ENCODE measurements at regions not wholly inside any gene's neighbourhood (a gene's known extent, or its start where the extent isn't known, plus 50 kb on each side); places are given as distances from the start of the nearest gene placed in this dataset.
A peak's percentile ranks its signal among the peaks of the same experiment; 100 is the strongest.

- DNase-seq (ENCODE audit: low read depth, low spot score), result no peak
Measured at GRCh38 chr1:60987904-60988303, 94.5 kb upstream of the NFIA start.

GRCh38 chr1:60984062-60984799 is 98.1 kb upstream of the NFIA start:
- peak; percentile 63 for DNase-seq (ENCODE audit: low read depth, low spot score)

- DNase-seq (ENCODE audit: low read depth, low spot score), result no peak
Measured at GRCh38 chr1:60983701-60984061, 98.7 kb upstream of the NFIA start.

- DNase-seq (ENCODE audit: low read depth, low spot score), result no peak
Measured at GRCh38 chr1:60982539-60982938, 99.8 kb upstream of the NFIA start.

GRCh38 chr1:60981357-60981756 is 101.0 kb upstream of the NFIA start:
- DNase-seq (ENCODE audit: low read depth, low spot score), result no peak

- DNase-seq (ENCODE audit: low read depth, low spot score), result no peak
Measured at GRCh38 chr1:60978421-60979357, 103.7 kb upstream of the NFIA start.

- no peak for DNase-seq (ENCODE audit: low read depth, low spot score)
Measured at GRCh38 chr1:60977661-60978060, 104.7 kb upstream of the NFIA start.

- no peak for DNase-seq (ENCODE audit: low read depth, low spot score)
Measured at GRCh38 chr1:60974524-60975372, 107.6 kb upstream of the NFIA start.

- DNase-seq (ENCODE audit: low read depth, low spot score), result no peak
Measured at GRCh38 chr1:60973668-60974067, 108.7 kb upstream of the NFIA start.

- no peak for DNase-seq (ENCODE audit: low read depth, low spot score)
Measured at GRCh38 chr1:60972841-60973364, 109.5 kb upstream of the NFIA start.

- DNase-seq (ENCODE audit: low read depth, low spot score), result no peak
Measured at GRCh38 chr1:60971330-60971729, 111.0 kb upstream of the NFIA start.

GRCh38 chr1:60969971-60970509 is 112.3 kb upstream of the NFIA start:
- DNase-seq (ENCODE audit: low read depth, low spot score), result no peak

- DNase-seq (ENCODE audit: low read depth, low spot score), result no peak
Measured at GRCh38 chr1:60965280-60965854, 117.0 kb upstream of the NFIA start.

- peak; percentile 81 for DNase-seq (ENCODE audit: low read depth, low spot score)
Measured at GRCh38 chr1:60963167-60963940, 119.0 kb upstream of the NFIA start.

- DNase-seq (ENCODE audit: low read depth, low spot score), result no peak
Measured at GRCh38 chr1:60960891-60961461, 121.4 kb upstream of the NFIA start.

GRCh38 chr1:60959701-60960100 is 122.7 kb upstream of the NFIA start:
- no peak for DNase-seq (ENCODE audit: low read depth, low spot score)

- no peak for DNase-seq (ENCODE audit: low read depth, low spot score)
Measured at GRCh38 chr1:60958001-60958400, 124.4 kb upstream of the NFIA start.

- no peak for DNase-seq (ENCODE audit: low read depth, low spot score)
Measured at GRCh38 chr1:60956520-60956919, 125.8 kb upstream of the NFIA start.

GRCh38 chr1:60952612-60953111 is 129.7 kb upstream of the NFIA start:
- no peak for DNase-seq (ENCODE audit: low read depth, low spot score)

All from brain pericyte (primary cell).